H1 (cell line): ENCODE measurements at regions not wholly inside any gene's neighbourhood (a gene's known extent, or its start where the extent isn't known, plus 50 kb on each side); places are given as distances from the start of the nearest gene placed in this dataset.

Experiments
- CTCF ChIA-PET: fragments of 300-600 bp; sonication (Branson Sonifier 250); formaldehyde crosslinking; loops from one replicate; lab custom pipeline; 2021; ENCODE audit not compliant: partially characterized antibody; lab: Charles Lee
- POLR2A ChIA-PET: fragments of 300-600 bp; sonication (Branson Sonifier 250); formaldehyde crosslinking; loops from one replicate; lab custom pipeline; 2021; ENCODE audit warnings: inconsistent platforms; ENCODE audit not compliant: partially characterized antibody; lab: Charles Lee
- DNase-seq, 2 experiments: peaks; one replicate each; pipeline versions ENCODE4 v3.0.0 to v3.0.0-alpha.2; 2010 to 2022; ENCODE audit warnings: low spot score in 2 of 2, low read depth in 1 of 2, mixed read lengths in 1 of 2
- FAIRE-seq: peaks from 2 replicates; lab custom pipeline; 2011; peaks lifted over from hg19 to GRCh38; lab: Jason Lieb, UNC
- H2AFZ ChIP-seq: 2 replicates; pipeline ENCODE4 v1.8.1; 2012; ENCODE audit warnings: low read length, inconsistent platforms
- H2AK5ac ChIP-seq: 2 replicates; pipeline ENCODE4 v1.6.1; 2013; ENCODE audit warnings: low read depth, low read length
- H2BK120ac ChIP-seq: replicated peaks from 2 replicates; pipeline ENCODE3; 2013; ENCODE audit warnings: low read depth, low read length, inconsistent platforms
- H2BK12ac ChIP-seq: 2 replicates; pipeline ENCODE4 v1.6.1; 2013; ENCODE audit warnings: low read depth, low read length
- H2BK15ac ChIP-seq: 2 replicates; pipeline ENCODE4 v1.6.1; 2013; ENCODE audit warnings: low read length
- H2BK20ac ChIP-seq: 2 replicates; pipeline ENCODE4 v1.6.1; 2013; ENCODE audit warnings: low read length
- H2BK5ac ChIP-seq: 2 replicates; pipeline ENCODE4 v1.6.1; 2013; ENCODE audit warnings: low read depth, low read length
- H3K14ac ChIP-seq: 2 replicates; pipeline ENCODE4 v1.6.1; 2013; ENCODE audit warnings: inconsistent platforms; ENCODE audit not compliant: insufficient read length
- H3K18ac ChIP-seq: 2 replicates; pipeline ENCODE4 v1.6.1; 2013; ENCODE audit warnings: low read length; ENCODE audit errors: extremely low read depth
- H3K23ac ChIP-seq: 2 replicates; pipeline ENCODE4 v1.6.1; 2013; ENCODE audit warnings: inconsistent platforms; ENCODE audit not compliant: insufficient read length
- H3K23me2 ChIP-seq: 2 replicates; pipeline ENCODE4 v1.6.1; 2013; ENCODE audit warnings: low read depth, low read length
- H3K27ac ChIP-seq: 2 replicates; pipeline ENCODE4 v1.6.1; 2011; ENCODE audit warnings: low read depth, low read length, inconsistent platforms
- H3K27me3 ChIP-seq, 4 experiments: replicated peaks in 1 of 4; 1 replicate in 1 of 4; 2 replicates in 3 of 4; pipeline versions ENCODE4 v1.6.1 to v1.8.1; 2011 to 2013; ENCODE audit warnings: low read length in 3 of 4, mild to moderate bottlenecking in 3 of 4, inconsistent platforms in 2 of 4, mixed read lengths in 2 of 4, moderate library complexity in 1 of 4; ENCODE audit not compliant: control insufficient read depth in 3 of 4, insufficient read depth in 3 of 4; ENCODE audit errors: extremely low read depth in 1 of 4
- H3K36me3 ChIP-seq, 4 experiments: 2 replicates each; pipeline versions ENCODE4 v1.6.1 to v1.8.1; 2011 to 2013; ENCODE audit warnings: mild to moderate bottlenecking in 4 of 4, low read length in 3 of 4, moderate library complexity in 2 of 4, control low read depth in 1 of 4, inconsistent platforms in 1 of 4; ENCODE audit not compliant: insufficient read depth in 4 of 4, control insufficient read depth in 2 of 4
- H3K4ac ChIP-seq: replicated peaks from 2 replicates; pipeline ENCODE3; 2013; ENCODE audit warnings: low read length, low read depth, mixed read lengths, inconsistent platforms; ENCODE audit not compliant: insufficient read length
- H3K4me1 ChIP-seq, 4 experiments: replicated peaks in 1 of 4; 1 replicate in 1 of 4; 2 replicates in 3 of 4; pipeline versions ENCODE4 v1.6.1 to v1.8.1; 2011 to 2013; ENCODE audit warnings: low read length in 3 of 4, inconsistent platforms in 2 of 4, mixed read lengths in 1 of 4; ENCODE audit not compliant: insufficient read depth in 4 of 4, control insufficient read depth in 3 of 4
- H3K4me2 ChIP-seq, 2 experiments: 2 replicates each; pipeline versions ENCODE4 v1.6.1 to v1.8.1; 2011 to 2013; ENCODE audit warnings: low read depth in 2 of 2, low read length in 2 of 2, control low read depth in 1 of 2, inconsistent platforms in 1 of 2, mild to moderate bottlenecking in 1 of 2; ENCODE audit not compliant: insufficient read depth in 1 of 2
- H3K4me3 ChIP-seq, 4 experiments: fragments of 200-600, 300-600 bp in 1 of 4; sonication (generic), shearing (Covaris generic), sonication (Bioruptor Twin) in 1 of 4; 2 replicates each; pipeline versions ENCODE4 v1.5.1 to v1.8.1; 2011 to 2016; ENCODE audit warnings: low read length in 4 of 4, low read depth in 3 of 4, control low read depth in 2 of 4, inconsistent platforms in 2 of 4, mild to moderate bottlenecking in 2 of 4, mixed read lengths in 1 of 4, moderate library complexity in 1 of 4; ENCODE audit not compliant: insufficient read depth in 2 of 4; ENCODE audit errors: extremely low read depth in 1 of 4
- H3K56ac ChIP-seq: replicated peaks from 2 replicates; pipeline ENCODE3; 2013; ENCODE audit warnings: low read depth, mild to moderate bottlenecking, mixed read lengths, low read length, inconsistent platforms; ENCODE audit not compliant: insufficient read length
- H3K79me1 ChIP-seq: 2 replicates; pipeline ENCODE4 v1.6.1; 2013; ENCODE audit warnings: low read depth, low read length, control low read depth
- H3K79me2 ChIP-seq, 2 experiments: 2 replicates each; pipeline versions ENCODE4 v1.6.1 to v1.8.1; 2012 to 2013; ENCODE audit warnings: low read length in 2 of 2, mild to moderate bottlenecking in 2 of 2, inconsistent platforms in 1 of 2; ENCODE audit not compliant: insufficient read depth in 2 of 2, control insufficient read depth in 1 of 2
- H3K9ac ChIP-seq, 4 experiments: replicated peaks in 1 of 4; 1 replicate in 1 of 4; 2 replicates in 3 of 4; pipeline versions ENCODE4 v1.6.1 to v1.8.1; 2011 to 2013; ENCODE audit warnings: low read depth in 3 of 4, low read length in 3 of 4, control low read depth in 2 of 4, mild to moderate bottlenecking in 2 of 4, moderate library complexity in 2 of 4, inconsistent platforms in 1 of 4; ENCODE audit errors: extremely low read depth in 1 of 4
- H3K9me3 ChIP-seq, 2 experiments: 2 replicates each; pipeline versions ENCODE4 v1.6.1 to v1.8.1; 2012 to 2013; ENCODE audit warnings: mild to moderate bottlenecking in 2 of 2, moderate library complexity in 2 of 2, control low read depth in 1 of 2, inconsistent platforms in 1 of 2, low read depth in 1 of 2, low read length in 1 of 2, mixed read lengths in 1 of 2; ENCODE audit not compliant: insufficient read depth in 2 of 2
- H4K20me1 ChIP-seq, 2 experiments: replicated peaks in 1 of 2; 2 replicates each; pipeline versions ENCODE3 to v1.8.1; 2011 to 2013; ENCODE audit warnings: inconsistent platforms in 2 of 2, low read length in 2 of 2, mild to moderate bottlenecking in 1 of 2; ENCODE audit not compliant: insufficient read depth in 2 of 2, control insufficient read depth in 1 of 2
- H4K5ac ChIP-seq: 2 replicates; pipeline ENCODE4 v1.6.1; 2013; ENCODE audit warnings: low read length, low read depth, mixed read lengths, inconsistent platforms; ENCODE audit not compliant: insufficient read length
- H4K8ac ChIP-seq: 2 replicates; pipeline ENCODE4 v1.8.0; 2013; ENCODE audit warnings: mild to moderate bottlenecking, moderate library complexity, low read length, inconsistent platforms; ENCODE audit not compliant: insufficient read depth; ENCODE audit errors: extremely low read depth
- H4K91ac ChIP-seq: replicated peaks from 2 replicates; pipeline ENCODE3; 2013; ENCODE audit warnings: low read length, mixed read lengths, inconsistent platforms; ENCODE audit not compliant: insufficient read length
- ASH2L ChIP-seq: fragments of 200-600, 300-600 bp; sonication (generic); IDR thresholded peaks from one replicate; pipeline ENCODE4 v1.7.1; 2017; ENCODE audit warnings: low read length
- ATF3 ChIP-seq: IDR thresholded peaks from 2 replicates; pipeline ENCODE4 v1.6.1; 2011; ENCODE audit warnings: low read depth, mild to moderate bottlenecking, low read length; ENCODE audit not compliant: insufficient read depth
- CEBPB ChIP-seq: IDR thresholded peaks from 2 replicates; pipeline ENCODE4 v1.6.1; 2012; ENCODE audit warnings: low read depth, low read length
- CHD2 ChIP-seq: IDR thresholded peaks from 2 replicates; pipeline ENCODE4 v1.6.1; 2012; ENCODE audit warnings: low read length, improper control_type of control experiment
- RAD21 ChIP-seq, 2 experiments: IDR thresholded peaks in 1 of 2; conservative IDR thresholded peaks in 1 of 2; 2 replicates each; pipeline ENCODE4 v1.6.1; 2011; ENCODE audit warnings: low read depth in 2 of 2, low read length in 2 of 2, improper control_type of control experiment in 1 of 2, inconsistent platforms in 1 of 2, mild to moderate bottlenecking in 1 of 2, moderate library complexity in 1 of 2
- RBBP5 ChIP-seq: IDR thresholded peaks from 2 replicates; pipeline ENCODE4 v1.7.1; 2012; ENCODE audit warnings: low read depth, mild to moderate bottlenecking, inconsistent platforms, low read length, moderate library complexity, borderline replicate concordance
- SAP30 ChIP-seq: fragments of 300-600 bp; sonication (generic); IDR thresholded peaks from 2 replicates; pipeline ENCODE4 v1.7.1; 2012; ENCODE audit warnings: low read length, moderate library complexity, mild to moderate bottlenecking, inconsistent platforms; ENCODE audit not compliant: insufficient read depth, insufficient replicate concordance
- SRF ChIP-seq: IDR thresholded peaks from 2 replicates; pipeline ENCODE4 v1.6.1; 2011; ENCODE audit warnings: mild to moderate bottlenecking, low read depth, low read length, moderate library complexity
- TCF12 ChIP-seq: IDR thresholded peaks from 2 replicates; pipeline ENCODE4 v1.6.1; 2011; ENCODE audit warnings: low read depth, mild to moderate bottlenecking, low read length
- USF2 ChIP-seq: IDR thresholded peaks from 2 replicates; pipeline ENCODE4 v1.6.1; 2011; ENCODE audit warnings: low read length, improper control_type of control experiment
- YY1 ChIP-seq: IDR thresholded peaks from 2 replicates; pipeline ENCODE4 v1.6.1; 2011; ENCODE audit warnings: low read depth, mild to moderate bottlenecking, low read length
- WGBS, 2 experiments: shearing (Covaris generic) in 1 of 2; methylation state at CpG; one replicate each; pipeline versions ENCODE4 v1.1.6 to v1.1.7; 2013 to 2015; ENCODE audit warnings: low lambda C conversion rate in 2 of 2, mixed read lengths in 2 of 2, inconsistent platforms in 1 of 2, low coverage in 1 of 2, missing lambda C conversion rate in 1 of 2; ENCODE audit not compliant: insufficient replicate concordance in 2 of 2, insufficient coverage in 1 of 2, insufficient read length in 1 of 2; ENCODE audit errors: extremely low coverage in 1 of 2, missing lambda C conversion rate in 1 of 2; 5-methylcytosine and 5-hydroxymethylcytosine counted together
- TF ChIP-seq, protein P1 (sequence below): IDR thresholded peaks from 2 replicates; pipeline ENCODE4 v1.6.1; 2012; ENCODE audit warnings: low read length, inconsistent platforms

GRCh38 chr2:217325251-217325650, 465.4 kb upstream of the TNP1 start:
- ChIA-PET POLR2A (no interaction called here), CTCF (no interaction called here)
- H2AK5ac ChIP-seq, result no peak overlapping the region
- no peak overlapping the region for H2BK12ac ChIP-seq
- no peaks in the 10 kb centered on the region for H3K79me1 ChIP-seq
- H3K14ac ChIP-seq, result no peak overlapping the region
- H4K5ac ChIP-seq, result no peak overlapping the region
- no peaks in the 10 kb centered on the region for H3K27me3 ChIP-seq
- no peak overlapping the region for H2BK20ac ChIP-seq
- no peak overlapping the region for H2BK120ac ChIP-seq
- H2BK5ac ChIP-seq, result no peak overlapping the region
- WGBS, 2 experiments, result 91% methylated on average over 2 of the region's 2 CpGs; no CpG with 5 or more reads in 1 of the 2 experiments
- no peak for DNase-seq
- H2BK15ac ChIP-seq, result no peak overlapping the region
- H3K23ac ChIP-seq, result no peak overlapping the region
- H2AFZ ChIP-seq, result no peak overlapping the region
- no peaks in the 10 kb centered on the region for H4K20me1 ChIP-seq
- H3K4ac ChIP-seq, result no peak overlapping the region
- H4K91ac ChIP-seq, result no peak overlapping the region
- H3K23me2 ChIP-seq, result no peaks in the 10 kb centered on the region
- H4K8ac ChIP-seq, result no peak overlapping the region
- no peak overlapping the region for H3K18ac ChIP-seq
- H3K56ac ChIP-seq, result no peak overlapping the region
- no peak for FAIRE-seq
- no peak overlapping the region for H3K4me2 ChIP-seq
- no peaks in the 10 kb centered on the region for H3K9me3 ChIP-seq
- H3K4me3 ChIP-seq, result no peak overlapping the region
- no peak overlapping the region for H3K27ac ChIP-seq
- H3K79me2 ChIP-seq, result no peaks in the 10 kb centered on the region
- peaks cover 0 to 3% (median 0%) of the 10 kb centered on the region in 4 experiments; a peak in 2 of 7 replicates for H3K4me1 ChIP-seq
- no peaks in the 10 kb centered on the region for H3K36me3 ChIP-seq
- H3K9ac ChIP-seq, result no peak overlapping the region
- TF ChIP-seq RBBP5 (no peak), CHD2 (no peak), RAD21 (IDR thresholded peaks at IDR 0.05 in 1 of 2, conservative IDR thresholded peaks at IDR 0.05 in 1 of 2; ENCODE audit: low read depth in 2 of 2, low read length in 2 of 2) (no peak), SRF (no peak), USF2 (no peak), SAP30 (no peak), ATF3 (no peak), CEBPB (no peak), ASH2L (no peak), YY1 (no peak), TCF12 (no peak)
- TF ChIP-seq, protein P1, sequence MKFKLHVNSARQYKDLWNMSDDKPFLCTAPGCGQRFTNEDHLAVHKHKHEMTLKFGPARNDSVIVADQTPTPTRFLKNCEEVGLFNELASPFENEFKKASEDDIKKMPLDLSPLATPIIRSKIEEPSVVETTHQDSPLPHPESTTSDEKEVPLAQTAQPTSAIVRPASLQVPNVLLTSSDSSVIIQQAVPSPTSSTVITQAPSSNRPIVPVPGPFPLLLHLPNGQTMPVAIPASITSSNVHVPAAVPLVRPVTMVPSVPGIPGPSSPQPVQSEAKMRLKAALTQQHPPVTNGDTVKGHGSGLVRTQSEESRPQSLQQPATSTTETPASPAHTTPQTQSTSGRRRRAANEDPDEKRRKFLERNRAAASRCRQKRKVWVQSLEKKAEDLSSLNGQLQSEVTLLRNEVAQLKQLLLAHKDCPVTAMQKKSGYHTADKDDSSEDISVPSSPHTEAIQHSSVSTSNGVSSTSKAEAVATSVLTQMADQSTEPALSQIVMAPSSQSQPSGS, result no peak
